ENCODE measurements at regions not wholly inside any gene's neighbourhood (a gene's known extent, or its start where the extent isn't known, plus 50 kb on each side); places are given as distances from the start of the nearest gene placed in this dataset.
"Not testable (repeated sequence)": the region's sequence is repeated elsewhere in the genome, so short reads cannot be mapped to it uniquely, and the experiment has no call there.

GRCh38 chr3:107910713-107911259 lies 180.0 kb downstream of the CD47 start:
- DNase-seq: no peak
- H3K27me3 ChIP-seq: no peaks in the 10 kb centered on the region
- H3K36me3 ChIP-seq: no peaks in the 10 kb centered on the region
- H3K27ac ChIP-seq: no peak overlapping the region
- TF ChIP-seq CTCF (IDR thresholded peaks at IDR 0.05 in 4 of 5, conservative IDR thresholded peaks at IDR 0.05 in 1 of 5) (no peak), POLR2A (IDR thresholded peaks at IDR 0.05) (no peak)
- H3K4me3 ChIP-seq: no peak overlapping the region
- no peaks in the 10 kb centered on the region for H3K4me1 ChIP-seq
- intact Hi-C loops (cut with DNase I; ENCODE audit: low total_unique reads) (no loop called here), in situ Hi-C loops (cut with MboI; ENCODE audit: low sequenced_read_pairs in 4 of 4) (no loop called here)
- no peak for ATAC-seq
- no peaks in the 10 kb centered on the region for H3K9me3 ChIP-seq

- H3K9me3 ChIP-seq; in situ Hi-C loops (cut with MboI; ENCODE audit: low sequenced_read_pairs in 4 of 4); ATAC-seq; H3K36me3 ChIP-seq; DNase-seq; H3K27me3 ChIP-seq; H3K27ac ChIP-seq; intact Hi-C loops (cut with DNase I; ENCODE audit: low total_unique reads); H3K4me1 ChIP-seq; H3K4me3 ChIP-seq: not testable (repeated sequence)
Measured at GRCh38 chr3:107909583-107909982, 181.2 kb downstream of the CD47 start.

- Histone ChIP-seq H3K27ac (no peak overlapping the region), H3K4me1 (no peaks in the 10 kb centered on the region), H3K27me3 (no peaks in the 10 kb centered on the region), H3K9me3 (no peaks in the 10 kb centered on the region), H3K36me3 (no peaks in the 10 kb centered on the region), H3K4me3 (no peak overlapping the region)
- in situ Hi-C loops (cut with MboI; ENCODE audit: low sequenced_read_pairs in 4 of 4): no loop called here
- intact Hi-C loops (cut with DNase I; ENCODE audit: low total_unique reads): no loop called here
- no peak for TF ChIP-seq CTCF (IDR thresholded peaks at IDR 0.05 in 4 of 5, conservative IDR thresholded peaks at IDR 0.05 in 1 of 5)
- TF ChIP-seq POLR2A (IDR thresholded peaks at IDR 0.05): no peak
- no peak for ATAC-seq
- no peak for DNase-seq
Measured at GRCh38 chr3:107907996-107908395, 182.8 kb downstream of the CD47 start.

GRCh38 chr3:107904536-107905066 lies 186.2 kb downstream of the CD47 start:
- in situ Hi-C loops (cut with MboI; ENCODE audit: low sequenced_read_pairs in 4 of 4) (no loop called here), intact Hi-C loops (cut with DNase I; ENCODE audit: low total_unique reads) (no loop called here)
- Histone ChIP-seq H3K4me3 (no peak overlapping the region), H3K36me3 (no peaks in the 10 kb centered on the region), H3K27ac (no peak overlapping the region), H3K4me1 (no peaks in the 10 kb centered on the region), H3K9me3 (no peaks in the 10 kb centered on the region), H3K27me3 (no peaks in the 10 kb centered on the region)
- DNase-seq (no peak), ATAC-seq (no peak)
- TF ChIP-seq POLR2A (IDR thresholded peaks at IDR 0.05) (no peak), CTCF (IDR thresholded peaks at IDR 0.05 in 4 of 5, conservative IDR thresholded peaks at IDR 0.05 in 1 of 5) (no peak)

- no peak overlapping the region for H3K27ac ChIP-seq
- no peaks in the 10 kb centered on the region for H3K9me3 ChIP-seq
- no peak overlapping the region for H3K4me3 ChIP-seq
- TF ChIP-seq POLR2A (IDR thresholded peaks at IDR 0.05) (no peak), CTCF (IDR thresholded peaks at IDR 0.05 in 4 of 5, conservative IDR thresholded peaks at IDR 0.05 in 1 of 5) (no peak)
- no peaks in the 10 kb centered on the region for H3K36me3 ChIP-seq
- H3K27me3 ChIP-seq: no peaks in the 10 kb centered on the region
- no peaks in the 10 kb centered on the region for H3K4me1 ChIP-seq
- intact Hi-C loops (cut with DNase I; ENCODE audit: low total_unique reads): no loop called here
- in situ Hi-C loops (cut with MboI; ENCODE audit: low sequenced_read_pairs in 4 of 4): no loop called here
- ATAC-seq: no peak
- no peak for DNase-seq
Measured at GRCh38 chr3:107899990-107900651, 190.7 kb downstream of the CD47 start.

Measured in gastrocnemius medialis (tissue), 4 donors.